ENCODE measurements at regions not wholly inside any gene's neighbourhood (a gene's known extent, or its start where the extent isn't known, plus 50 kb on each side); places are given as distances from the start of the nearest gene placed in this dataset.
"Not testable (repeated sequence)": the region's sequence is repeated elsewhere in the genome, so short reads cannot be mapped to it uniquely, and the experiment has no call there.

- no peak for DNase-seq
Observed at GRCh38 chr6:21772884-21773575, 179.5 kb downstream of the SOX4 start.

GRCh38 chr6:21773576-21773968 lies 180.0 kb downstream of the SOX4 start:
- no peak for DNase-seq

- no peak for DNase-seq
Observed at GRCh38 chr6:21777846-21778245, 184.3 kb downstream of the SOX4 start.

DNA sequence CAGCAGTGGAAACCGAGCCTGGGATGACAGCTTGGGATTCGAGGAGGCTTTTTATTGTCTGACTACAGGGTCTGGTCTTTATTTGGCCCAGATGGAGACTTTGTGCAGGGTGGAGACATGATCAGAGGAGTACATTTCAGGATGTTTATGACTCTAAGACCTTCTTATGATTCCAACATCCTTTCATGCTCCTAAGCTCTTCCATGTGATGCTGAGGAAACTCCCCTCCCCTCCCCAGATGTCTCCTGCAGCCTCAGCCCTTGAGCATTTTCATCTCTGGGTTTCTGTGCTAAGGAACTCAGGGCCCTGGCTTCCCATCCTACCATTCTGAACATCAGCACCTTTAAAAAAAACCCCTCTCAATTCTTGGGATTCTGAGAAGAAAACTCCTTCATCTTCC lies 186.6 kb downstream of the SOX4 start:
- DNase-seq = no peak

DNA sequence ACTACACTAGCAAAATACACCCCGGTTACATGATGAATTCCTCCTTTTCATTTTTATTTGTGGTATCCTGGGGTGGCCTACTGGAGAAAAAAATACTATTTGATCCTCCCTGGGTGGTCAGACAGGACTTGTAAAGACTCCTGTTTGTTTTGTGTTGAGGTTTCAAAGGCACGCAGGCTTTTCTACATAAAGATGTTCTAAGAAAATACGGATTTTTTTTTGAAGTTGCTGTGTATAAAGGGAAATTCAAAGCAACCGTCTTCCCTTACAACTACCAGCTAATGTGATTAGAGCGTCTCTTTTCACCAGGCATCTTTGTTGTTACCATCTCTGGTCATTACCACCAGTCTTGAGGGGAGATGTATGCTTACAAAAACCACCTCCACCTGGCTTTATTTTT lies 187.1 kb downstream of the SOX4 start:
- DNase-seq = no peak

DNA sequence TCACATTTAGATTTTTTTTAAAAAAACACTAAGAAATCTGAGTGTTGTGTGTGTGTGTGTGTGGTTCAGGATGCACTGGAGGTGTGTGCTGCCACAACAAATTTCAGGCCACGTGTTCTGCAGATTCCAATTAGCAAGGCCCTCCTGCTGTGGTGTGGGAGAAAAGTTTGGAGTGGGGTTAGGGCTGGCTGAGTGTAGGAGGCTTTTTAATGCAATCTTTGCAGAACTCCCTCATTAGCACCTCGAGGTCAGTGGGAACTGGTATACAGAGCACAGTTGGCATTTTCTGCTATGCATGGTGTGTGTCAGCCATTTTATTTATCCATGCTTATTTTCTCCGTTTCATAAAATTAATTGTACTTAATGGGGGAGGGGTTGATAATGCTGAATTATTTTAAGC lies 187.6 kb downstream of the SOX4 start:
- no peak for DNase-seq

DNA sequence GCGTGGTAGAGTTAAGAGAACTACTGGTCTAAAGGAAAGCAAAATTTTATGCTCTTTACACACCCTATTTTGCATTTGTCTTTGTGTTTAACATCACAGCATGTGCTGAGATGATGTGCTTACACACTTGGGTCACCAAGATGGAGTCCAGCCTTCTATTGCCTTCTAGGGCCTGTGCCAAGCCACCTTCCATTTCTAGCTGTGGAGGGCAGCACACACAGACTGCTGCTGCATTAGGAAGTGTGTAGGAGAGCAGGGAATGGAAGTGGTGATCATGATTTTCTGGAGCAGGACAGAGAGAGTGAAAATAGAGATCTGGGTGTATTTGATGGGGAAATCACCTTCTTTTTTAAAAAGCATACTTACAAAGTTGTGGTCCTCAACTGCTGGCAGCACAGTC lies 191.6 kb downstream of the SOX4 start:
- DNase-seq = no peak

- no peak for DNase-seq
Observed at GRCh38 chr6:21791056-21791455, 197.5 kb downstream of the SOX4 start.

DNA sequence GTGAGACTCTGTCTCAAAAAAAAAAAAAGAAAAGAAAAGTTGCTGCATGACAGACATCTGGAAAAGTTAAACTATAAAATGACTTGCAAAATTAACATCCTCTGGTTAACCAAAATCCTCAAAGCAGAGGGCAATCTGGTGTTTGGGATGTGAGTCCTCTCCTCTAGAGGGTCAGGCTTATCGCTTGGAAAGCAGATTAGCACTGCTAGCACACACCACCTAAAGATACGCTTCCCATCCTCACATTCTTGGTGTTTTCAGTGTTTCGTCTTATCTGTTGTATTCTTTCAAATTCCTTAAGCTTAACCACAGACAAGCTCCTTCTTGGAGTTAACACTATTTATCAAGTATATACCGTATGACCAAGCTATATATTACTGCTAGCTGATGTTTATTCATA lies 198.0 kb downstream of the SOX4 start:
- no peak for DNase-seq

- no peak for DNase-seq
Observed at GRCh38 chr6:21792177-21792576, 198.6 kb downstream of the SOX4 start.

GRCh38 chr6:21796979-21797378 lies 203.4 kb downstream of the SOX4 start:
- DNase-seq = not testable (repeated sequence)

GRCh38 chr6:21798468-21798867 lies 204.9 kb downstream of the SOX4 start:
- DNase-seq = no peak

DNA sequence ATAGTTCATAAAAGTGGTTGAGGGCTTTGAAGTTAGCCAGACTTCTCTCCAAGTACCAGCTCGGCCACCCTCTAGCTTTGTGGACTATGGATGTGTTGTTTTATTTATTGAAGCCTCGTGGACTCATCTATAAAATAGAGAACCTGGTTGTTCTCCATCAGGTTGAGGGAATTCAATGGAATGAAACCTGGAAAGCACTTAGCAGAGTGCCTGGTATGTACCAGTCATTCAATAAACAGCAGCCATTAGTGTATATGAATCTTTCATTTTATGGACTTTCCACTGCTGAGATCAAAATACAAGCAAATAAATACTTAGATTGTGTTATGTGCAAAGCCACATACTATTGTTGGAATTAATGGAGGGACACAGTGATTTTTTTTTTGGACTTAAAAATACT lies 206.8 kb downstream of the SOX4 start:
- no peak for DNase-seq

- no peak for DNase-seq
Observed at GRCh38 chr6:21800948-21801438, 207.4 kb downstream of the SOX4 start.

DNA sequence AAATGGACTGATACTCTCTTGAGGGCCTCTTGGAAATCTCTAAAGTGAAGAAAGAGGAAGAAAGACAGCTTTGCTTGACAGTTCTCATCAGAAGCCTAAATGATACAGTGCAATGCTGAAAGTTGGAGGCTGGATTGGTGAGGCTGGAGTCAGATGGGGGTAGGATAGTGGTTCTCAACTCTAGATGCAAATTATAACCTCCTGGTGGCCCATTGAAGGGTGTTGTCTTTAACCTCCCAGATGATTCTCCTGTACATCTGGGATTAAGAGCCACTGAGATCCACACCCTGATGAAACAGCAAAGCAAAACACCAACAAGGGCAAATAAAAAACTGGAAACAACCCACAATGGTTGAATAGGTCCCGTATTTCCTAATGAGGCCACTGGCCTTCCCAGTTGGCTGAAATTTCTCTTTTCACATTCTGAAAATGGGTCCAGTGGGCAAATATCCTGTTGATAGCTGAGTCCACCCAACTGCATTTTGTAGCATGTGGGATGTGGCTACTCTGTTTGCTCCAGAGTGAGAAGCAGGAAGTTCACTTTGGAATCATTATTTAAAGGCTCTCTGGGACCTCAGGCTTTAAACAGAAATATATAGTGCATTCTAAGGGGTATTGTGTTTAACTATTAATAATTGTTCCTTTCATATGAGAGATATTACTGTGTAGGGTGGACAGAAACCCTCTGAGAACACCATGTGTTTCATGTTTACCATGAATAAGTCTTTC lies 208.1 kb downstream of the SOX4 start:
- DNase-seq = no peak

DNA sequence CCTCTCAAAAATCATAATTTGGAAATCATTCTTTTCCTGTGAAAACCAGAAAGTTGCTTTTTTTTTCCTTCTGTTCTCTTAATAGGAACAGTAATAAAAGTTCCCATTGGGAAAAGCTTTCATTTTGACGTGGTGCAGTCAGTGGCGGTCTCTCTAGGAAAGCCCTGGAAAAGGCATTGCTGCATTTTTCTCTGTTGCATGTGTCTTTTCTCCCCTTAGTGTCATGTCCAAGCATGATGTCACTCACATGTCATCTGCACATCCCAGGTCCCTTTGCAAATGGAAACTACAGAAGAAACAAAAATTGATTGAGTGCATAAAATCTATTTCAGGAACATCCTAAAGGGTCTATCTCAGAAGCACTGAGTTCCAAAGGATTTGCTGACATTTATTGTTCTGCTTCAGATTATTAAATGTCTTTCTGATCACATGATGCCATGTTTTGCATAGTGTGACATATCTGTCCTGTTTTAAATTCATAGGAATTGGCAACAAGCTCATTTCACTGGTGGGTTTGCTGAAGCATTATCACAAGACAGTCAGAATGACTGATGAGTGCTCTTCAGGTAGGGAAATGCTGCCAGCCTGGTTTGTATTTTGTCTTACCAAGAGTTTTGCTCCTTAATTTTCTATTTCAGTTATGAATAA lies 208.7 kb downstream of the SOX4 start:
- DNase-seq = no peak

DNA sequence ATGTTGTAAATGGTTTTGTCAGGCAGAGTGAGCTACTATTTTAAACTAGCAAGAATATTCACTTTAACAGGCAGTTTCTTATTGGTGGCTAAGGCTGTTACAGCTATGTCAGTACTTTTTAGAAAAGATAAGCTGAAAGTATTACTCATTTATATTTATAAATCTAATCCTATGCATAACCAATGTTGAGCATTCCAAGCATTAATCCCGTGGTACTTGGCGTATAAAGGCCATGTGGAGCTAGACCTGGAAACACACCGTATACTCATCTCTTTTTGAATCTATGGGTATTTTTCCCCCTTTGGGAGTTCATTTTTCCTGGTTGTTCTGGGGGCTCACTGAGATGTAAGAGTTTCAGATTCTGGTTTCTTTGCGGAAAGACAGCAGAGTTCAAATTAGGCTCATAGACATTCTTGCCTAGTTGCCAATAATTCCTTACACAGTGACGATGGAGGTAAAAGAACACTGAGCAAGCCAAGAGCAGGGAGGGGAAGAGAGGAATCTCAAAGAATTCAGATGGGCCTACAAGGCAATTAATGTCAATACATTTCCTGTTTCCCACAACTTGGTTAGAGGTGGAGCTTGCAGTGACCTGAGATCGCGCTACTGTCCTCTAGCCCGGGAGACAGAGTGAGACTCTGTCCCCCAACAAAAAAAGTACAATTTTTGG lies 211.5 kb downstream of the SOX4 start:
- no peak for DNase-seq

DNA sequence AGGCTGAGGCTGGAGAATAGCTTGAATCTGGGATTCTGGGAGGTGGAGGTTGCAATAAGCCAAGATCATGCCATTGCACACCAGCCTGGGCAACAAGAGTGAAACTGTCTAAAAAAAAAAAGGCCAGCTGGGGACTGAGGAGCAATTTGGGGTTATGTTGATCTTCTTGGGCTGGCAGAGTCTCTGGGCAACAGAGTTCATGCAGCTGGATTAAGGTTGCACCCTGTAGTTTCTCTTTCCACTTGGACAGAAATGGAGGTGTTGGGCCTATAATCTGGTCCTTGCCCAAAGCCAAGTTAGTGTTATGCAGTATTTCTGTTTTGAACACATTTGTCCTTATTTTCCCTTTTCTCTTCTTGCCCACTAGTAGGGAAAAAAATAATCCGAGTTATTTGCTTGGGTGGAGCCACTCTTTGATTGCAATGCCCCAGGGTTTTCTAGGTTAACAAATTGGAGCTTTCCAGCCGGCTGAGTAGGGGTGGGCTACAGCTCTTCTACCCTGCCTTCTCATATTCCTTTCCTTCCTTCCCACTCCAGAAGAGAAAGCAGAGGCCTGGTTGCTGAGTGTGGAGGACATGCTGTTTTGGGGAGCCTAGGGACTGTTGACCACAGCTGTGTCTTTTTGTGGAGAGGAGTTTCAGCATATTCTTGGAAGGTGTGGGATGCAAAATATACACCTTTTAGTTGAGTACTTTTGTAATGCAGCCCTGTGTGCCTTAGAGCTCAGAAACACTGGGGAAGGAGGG lies 213.9 kb downstream of the SOX4 start:
- DNase-seq = no peak

- DNase-seq = no peak
Observed at GRCh38 chr6:21808045-21808470, 214.5 kb downstream of the SOX4 start.

DNA sequence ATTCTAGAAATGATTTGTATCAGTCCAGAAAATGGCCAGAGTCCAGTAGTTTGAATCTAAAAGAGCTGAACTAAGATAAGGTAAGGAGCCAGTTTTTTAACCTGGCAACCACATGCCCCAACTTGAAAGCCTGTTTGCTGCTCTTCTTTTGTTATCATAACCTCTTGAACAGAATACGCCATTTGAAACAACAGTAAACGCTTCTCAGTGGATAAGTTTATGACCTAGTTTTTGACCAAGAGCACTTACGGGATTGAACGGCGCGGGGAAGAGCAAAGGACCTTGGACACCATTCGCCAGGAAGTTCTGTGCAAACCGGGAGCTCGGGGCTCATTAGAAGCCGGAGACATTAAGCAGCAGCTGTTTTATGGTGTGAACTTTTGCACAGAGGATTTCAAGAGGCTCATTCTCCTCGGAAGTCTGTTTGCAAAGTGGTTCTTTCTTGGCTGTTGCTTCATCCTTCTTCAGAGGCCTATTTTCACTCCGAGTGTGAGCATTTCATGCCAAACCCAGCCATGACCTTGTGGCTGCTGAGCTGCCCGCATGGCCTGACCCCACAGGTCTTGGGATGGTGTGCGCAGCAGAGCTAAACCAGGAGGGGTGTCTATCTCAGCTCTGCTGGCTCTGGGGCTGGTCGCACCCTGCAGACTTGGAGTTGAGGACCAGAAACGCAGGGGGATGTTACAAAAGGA lies 215.1 kb downstream of the SOX4 start:
- DNase-seq = no peak

GRCh38 chr6:21811484-21811883 lies 217.9 kb downstream of the SOX4 start:
- DNase-seq = no peak

- no peak for DNase-seq
Observed at GRCh38 chr6:21816231-21816630, 222.7 kb downstream of the SOX4 start.

Measured in occipital lobe (tissue), 1 donor.